ENCODE measurements at regions not wholly inside any gene's neighbourhood (a gene's known extent, or its start where the extent isn't known, plus 50 kb on each side); places are given as distances from the start of the nearest gene placed in this dataset.

- TF ChIP-seq SP1 (CRISPR knock-in tag; conservative IDR thresholded peaks at IDR 0.05) (no peak), HMGA2 (CRISPR knock-in tag; IDR thresholded peaks at IDR 0.05) (no peak), NR1H2 (CRISPR knock-in tag; IDR thresholded peaks at IDR 0.05) (no peak)
- TF ChIP-seq, protein P1, sequence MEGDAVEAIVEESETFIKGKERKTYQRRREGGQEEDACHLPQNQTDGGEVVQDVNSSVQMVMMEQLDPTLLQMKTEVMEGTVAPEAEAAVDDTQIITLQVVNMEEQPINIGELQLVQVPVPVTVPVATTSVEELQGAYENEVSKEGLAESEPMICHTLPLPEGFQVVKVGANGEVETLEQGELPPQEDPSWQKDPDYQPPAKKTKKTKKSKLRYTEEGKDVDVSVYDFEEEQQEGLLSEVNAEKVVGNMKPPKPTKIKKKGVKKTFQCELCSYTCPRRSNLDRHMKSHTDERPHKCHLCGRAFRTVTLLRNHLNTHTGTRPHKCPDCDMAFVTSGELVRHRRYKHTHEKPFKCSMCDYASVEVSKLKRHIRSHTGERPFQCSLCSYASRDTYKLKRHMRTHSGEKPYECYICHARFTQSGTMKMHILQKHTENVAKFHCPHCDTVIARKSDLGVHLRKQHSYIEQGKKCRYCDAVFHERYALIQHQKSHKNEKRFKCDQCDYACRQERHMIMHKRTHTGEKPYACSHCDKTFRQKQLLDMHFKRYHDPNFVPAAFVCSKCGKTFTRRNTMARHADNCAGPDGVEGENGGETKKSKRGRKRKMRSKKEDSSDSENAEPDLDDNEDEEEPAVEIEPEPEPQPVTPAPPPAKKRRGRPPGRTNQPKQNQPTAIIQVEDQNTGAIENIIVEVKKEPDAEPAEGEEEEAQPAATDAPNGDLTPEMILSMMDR (IDR thresholded peaks at IDR 0.05): no peak
Measured at GRCh38 chr10:105473170-105473569, 832.1 kb downstream of the SORCS3 start.
